Adrenal gland (tissue), 5 donors: ENCODE measurements at regions not wholly inside any gene's neighbourhood (a gene's known extent, or its start where the extent isn't known, plus 50 kb on each side); places are given as distances from the start of the nearest gene placed in this dataset.

Experiments used
- CTCF ChIP-seq, 6 experiments: fragments of 450-650 bp in 4 of 6; fragments of 200-600 bp in 2 of 6; sonication (generic) in 1 of 6; IDR thresholded peaks; 1 replicate in 5 of 6; 2 replicates in 1 of 6; pipeline versions ENCODE4 v1.5.1 to v1.8.0; 2016 to 2021; ENCODE audit warnings: antibody characterized with exemption in 6 of 6, mild to moderate bottlenecking in 2 of 6, moderate library complexity in 1 of 6
- POLR2A ChIP-seq, 2 donors: fragments of 450-650 bp; IDR thresholded peaks; one replicate each; pipeline ENCODE4 v1.6.1; 2017; ENCODE audit warnings: antibody characterized with exemption in 2 of 2, mild to moderate bottlenecking in 2 of 2, moderate library complexity in 1 of 2
- donor health status: DM: no; HTN: no; CAD: no.

- TF ChIP-seq CTCF (IDR thresholded peaks at IDR 0.05) (no peak), POLR2A (IDR thresholded peaks at IDR 0.05) (no peak)
Measured at GRCh38 chr9:26341545-26341944, 551.1 kb downstream of the CAAP1 start.
